ENCODE measurements at regions not wholly inside any gene's neighbourhood (a gene's known extent, or its start where the extent isn't known, plus 50 kb on each side); places are given as distances from the start of the nearest gene placed in this dataset.

GRCh38 chr4:14386196-14386595 is 616.1 kb upstream of the CPEB2 start:
- intact Hi-C loops (cut with DNase I; ENCODE audit: low total_unique reads) (no loop called here), in situ Hi-C loops (cut with MboI; ENCODE audit: low sequenced_read_pairs in 4 of 4) (no loop called here)
- H3K27ac ChIP-seq, result no peak overlapping the region
- TF ChIP-seq POLR2A (IDR thresholded peaks at IDR 0.05) (no peak), CTCF (IDR thresholded peaks at IDR 0.05 in 4 of 5, conservative IDR thresholded peaks at IDR 0.05 in 1 of 5) (no peak)
- ATAC-seq (no peak), DNase-seq (no peak)
- no peaks in the 10 kb centered on the region for H3K27me3 ChIP-seq
- H3K36me3 ChIP-seq, result no peaks in the 10 kb centered on the region
- H3K4me3 ChIP-seq, result no peak overlapping the region
- H3K4me1 ChIP-seq, result no peaks in the 10 kb centered on the region
- no peaks in the 10 kb centered on the region for H3K9me3 ChIP-seq

GRCh38 chr4:14387647-14388046 is 614.6 kb upstream of the CPEB2 start:
- H3K36me3 ChIP-seq, result no peaks in the 10 kb centered on the region
- no peaks in the 10 kb centered on the region for H3K9me3 ChIP-seq
- no peaks in the 10 kb centered on the region for H3K27me3 ChIP-seq
- in situ Hi-C loops (cut with MboI; ENCODE audit: low sequenced_read_pairs in 4 of 4) (no loop called here), intact Hi-C loops (cut with DNase I; ENCODE audit: low total_unique reads) (no loop called here)
- no peak overlapping the region for H3K4me3 ChIP-seq
- TF ChIP-seq CTCF (IDR thresholded peaks at IDR 0.05 in 4 of 5, conservative IDR thresholded peaks at IDR 0.05 in 1 of 5) (no peak), POLR2A (IDR thresholded peaks at IDR 0.05) (no peak)
- H3K27ac ChIP-seq, result no peak overlapping the region
- H3K4me1 ChIP-seq, result no peaks in the 10 kb centered on the region
- no peak for ATAC-seq
- no peak for DNase-seq

GRCh38 chr4:14392378-14392777 is 609.9 kb upstream of the CPEB2 start:
- H3K9me3 ChIP-seq, result no peaks in the 10 kb centered on the region
- intact Hi-C loops (cut with DNase I; ENCODE audit: low total_unique reads) (no loop called here), in situ Hi-C loops (cut with MboI; ENCODE audit: low sequenced_read_pairs in 4 of 4) (no loop called here)
- no peaks in the 10 kb centered on the region for H3K4me1 ChIP-seq
- no peaks in the 10 kb centered on the region for H3K36me3 ChIP-seq
- DNase-seq (no peak), ATAC-seq (no peak)
- no peaks in the 10 kb centered on the region for H3K27me3 ChIP-seq
- no peak overlapping the region for H3K27ac ChIP-seq
- H3K4me3 ChIP-seq, result no peak overlapping the region
- no peak for TF ChIP-seq CTCF (IDR thresholded peaks at IDR 0.05 in 4 of 5, conservative IDR thresholded peaks at IDR 0.05 in 1 of 5)
- no peak for TF ChIP-seq POLR2A (IDR thresholded peaks at IDR 0.05)

- no peak for ATAC-seq
- intact Hi-C loops (cut with DNase I; ENCODE audit: low total_unique reads), result no loop called here
- H3K4me1 ChIP-seq, result no peaks in the 10 kb centered on the region
Measured at GRCh38 chr4:14396183-14396582, 606.1 kb upstream of the CPEB2 start.

More at GRCh38 chr4:14396183-14396582, 606.1 kb upstream of the CPEB2 start:
- DNase-seq, result no peak
- in situ Hi-C loops (cut with MboI; ENCODE audit: low sequenced_read_pairs in 4 of 4), result no loop called here
- Histone ChIP-seq H3K27me3 (no peaks in the 10 kb centered on the region), H3K27ac (no peak overlapping the region), H3K36me3 (no peaks in the 10 kb centered on the region), H3K9me3 (no peaks in the 10 kb centered on the region), H3K4me3 (no peak overlapping the region)
- TF ChIP-seq CTCF (IDR thresholded peaks at IDR 0.05 in 4 of 5, conservative IDR thresholded peaks at IDR 0.05 in 1 of 5) (no peak), POLR2A (IDR thresholded peaks at IDR 0.05) (no peak)

All from gastrocnemius medialis (tissue), 4 donors.